Transverse colon (tissue), 4 donors: ENCODE measurements at regions not wholly inside any gene's neighbourhood (a gene's known extent, or its start where the extent isn't known, plus 50 kb on each side); places are given as distances from the start of the nearest gene placed in this dataset.

ENCODE experiments used
- POLR2AphosphoS5 ChIP-seq, 3 donors: sonication (generic); formaldehyde crosslinking; IDR thresholded peaks; one replicate each; pipeline ENCODE4 v1.6.1; 2016; ENCODE audit warnings: antibody characterized with exemption in 3 of 3
- TF ChIP-seq, protein P1 (sequence below), 5 experiments: fragments of 200-600 bp in 3 of 5; fragments of 450-650 bp in 2 of 5; sonication (generic) in 3 of 5; IDR thresholded peaks; 1 replicate in 2 of 5; 2 replicates in 3 of 5; pipeline ENCODE4 v1.5.1; 2016 to 2017; ENCODE audit warnings: antibody characterized with exemption in 5 of 5, inconsistent platforms in 3 of 5, mild to moderate bottlenecking in 2 of 5, moderate library complexity in 1 of 5

DNA sequence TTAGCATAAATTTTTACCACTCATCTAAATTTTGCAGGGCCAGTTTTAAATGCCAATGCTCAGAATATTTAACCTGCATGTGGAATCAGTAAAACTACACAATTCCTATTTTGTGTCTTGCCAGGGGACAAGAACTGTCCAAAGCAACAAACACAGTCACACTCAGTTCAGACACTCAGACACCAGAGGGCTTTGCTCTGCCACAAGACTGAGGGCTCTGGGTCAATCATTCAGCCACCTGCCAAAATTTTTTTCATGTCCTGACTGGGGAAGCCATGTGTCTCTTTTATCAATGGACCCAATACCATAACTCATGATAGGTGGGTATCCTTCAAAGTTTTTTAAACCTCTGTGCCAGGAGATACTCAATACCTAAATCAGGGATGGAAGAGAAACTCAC lies 304.0 kb upstream of the ANO3 start:
- TF ChIP-seq, protein P1, sequence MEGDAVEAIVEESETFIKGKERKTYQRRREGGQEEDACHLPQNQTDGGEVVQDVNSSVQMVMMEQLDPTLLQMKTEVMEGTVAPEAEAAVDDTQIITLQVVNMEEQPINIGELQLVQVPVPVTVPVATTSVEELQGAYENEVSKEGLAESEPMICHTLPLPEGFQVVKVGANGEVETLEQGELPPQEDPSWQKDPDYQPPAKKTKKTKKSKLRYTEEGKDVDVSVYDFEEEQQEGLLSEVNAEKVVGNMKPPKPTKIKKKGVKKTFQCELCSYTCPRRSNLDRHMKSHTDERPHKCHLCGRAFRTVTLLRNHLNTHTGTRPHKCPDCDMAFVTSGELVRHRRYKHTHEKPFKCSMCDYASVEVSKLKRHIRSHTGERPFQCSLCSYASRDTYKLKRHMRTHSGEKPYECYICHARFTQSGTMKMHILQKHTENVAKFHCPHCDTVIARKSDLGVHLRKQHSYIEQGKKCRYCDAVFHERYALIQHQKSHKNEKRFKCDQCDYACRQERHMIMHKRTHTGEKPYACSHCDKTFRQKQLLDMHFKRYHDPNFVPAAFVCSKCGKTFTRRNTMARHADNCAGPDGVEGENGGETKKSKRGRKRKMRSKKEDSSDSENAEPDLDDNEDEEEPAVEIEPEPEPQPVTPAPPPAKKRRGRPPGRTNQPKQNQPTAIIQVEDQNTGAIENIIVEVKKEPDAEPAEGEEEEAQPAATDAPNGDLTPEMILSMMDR (IDR thresholded peaks at IDR 0.05): no peak
- TF ChIP-seq POLR2AphosphoS5 (IDR thresholded peaks at IDR 0.05): no peak
